Adipocyte (in vitro differentiated cells): ENCODE measurements at regions not wholly inside any gene's neighbourhood (a gene's known extent, or its start where the extent isn't known, plus 50 kb on each side); places are given as distances from the start of the nearest gene placed in this dataset.
A peak's percentile ranks its signal among the peaks of the same experiment; 100 is the strongest.

Experiments used
- DNase-seq: peaks from one replicate; pipeline ENCODE4 v3.0.0-alpha.2; 2015; ENCODE audit warnings: low read depth
- H3K27me3 ChIP-seq: replicated peaks from 2 replicates; pipeline ENCODE4 v1.7.0; 2013; ENCODE audit warnings: mild to moderate bottlenecking, low read length, moderate library complexity; ENCODE audit not compliant: control insufficient read depth, insufficient read depth
- H3K36me3 ChIP-seq: 2 replicates; pipeline ENCODE4 v1.7.0; 2013; ENCODE audit warnings: low read length, mild to moderate bottlenecking, moderate library complexity; ENCODE audit not compliant: control insufficient read depth, insufficient read depth, severe bottlenecking
- H3K4me1 ChIP-seq: 2 replicates; pipeline ENCODE4 v1.7.0; 2013; ENCODE audit warnings: mild to moderate bottlenecking, low read length, moderate library complexity; ENCODE audit not compliant: control insufficient read depth, insufficient read depth
- H3K4me3 ChIP-seq: 2 replicates; pipeline ENCODE4 v1.7.0; 2013; ENCODE audit warnings: mild to moderate bottlenecking, low read length, moderate library complexity
- H3K9ac ChIP-seq: 2 replicates; pipeline ENCODE4 v1.7.0; 2013; ENCODE audit warnings: mild to moderate bottlenecking, low read length, moderate library complexity
- H3K9me3 ChIP-seq: 2 replicates; pipeline ENCODE4 v1.7.0; 2013; ENCODE audit warnings: mild to moderate bottlenecking, low read length, moderate library complexity; ENCODE audit not compliant: control insufficient read depth

DNA sequence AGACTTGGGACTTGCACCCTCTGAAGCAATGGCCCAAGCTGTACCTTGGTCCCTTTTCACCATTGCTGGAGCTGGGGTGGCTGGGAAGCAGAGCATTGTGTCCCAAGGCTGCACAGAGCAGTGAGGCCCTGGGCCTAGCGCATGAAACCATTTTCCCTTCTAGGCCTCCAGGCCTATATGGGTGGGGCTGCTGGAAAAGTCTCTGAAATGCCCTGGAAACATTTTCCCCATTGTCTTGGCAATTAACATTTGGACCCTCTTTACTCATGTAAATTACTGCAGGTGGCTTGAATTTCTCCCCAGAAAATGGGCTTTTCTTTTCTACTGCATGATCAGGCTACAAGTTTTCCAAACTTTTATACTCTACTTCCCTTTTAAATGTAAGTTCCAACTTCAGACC lies 510.5 kb downstream of the SLITRK6 start:
- no peaks in the 10 kb centered on the region for H3K9me3 ChIP-seq
- no peaks in the 10 kb centered on the region for H3K36me3 ChIP-seq
- DNase-seq, result no peak
- H3K27me3 ChIP-seq, result no peaks in the 10 kb centered on the region
- no peak overlapping the region for H3K4me3 ChIP-seq
- no peaks in the 10 kb centered on the region for H3K4me1 ChIP-seq
- no peak overlapping the region for H3K9ac ChIP-seq

DNA sequence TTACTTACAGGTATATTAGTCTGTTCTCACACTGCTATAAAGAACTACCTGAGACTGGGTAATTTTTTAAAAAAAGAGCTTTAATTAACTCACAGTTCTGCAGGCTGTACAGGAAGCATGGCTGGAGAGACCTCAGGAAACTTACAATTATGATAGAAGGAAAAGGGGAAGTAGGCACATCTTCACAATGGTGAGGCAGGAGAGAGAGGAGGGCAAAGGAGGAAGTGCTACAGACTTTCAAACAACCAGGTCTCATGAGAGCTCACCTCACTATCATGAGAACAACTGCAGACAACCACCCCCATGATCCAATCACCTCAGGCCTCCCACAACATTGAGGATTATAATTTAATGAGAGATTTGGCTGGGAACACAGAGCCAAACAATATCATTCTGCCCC lies 511.7 kb downstream of the SLITRK6 start:
- no peak overlapping the region for H3K4me3 ChIP-seq
- no peaks in the 10 kb centered on the region for H3K4me1 ChIP-seq
- H3K27me3 ChIP-seq, result no peaks in the 10 kb centered on the region
- H3K9ac ChIP-seq, result no peak overlapping the region
- H3K9me3 ChIP-seq, result no peaks in the 10 kb centered on the region
- H3K36me3 ChIP-seq, result no peaks in the 10 kb centered on the region
- no peak for DNase-seq

DNA sequence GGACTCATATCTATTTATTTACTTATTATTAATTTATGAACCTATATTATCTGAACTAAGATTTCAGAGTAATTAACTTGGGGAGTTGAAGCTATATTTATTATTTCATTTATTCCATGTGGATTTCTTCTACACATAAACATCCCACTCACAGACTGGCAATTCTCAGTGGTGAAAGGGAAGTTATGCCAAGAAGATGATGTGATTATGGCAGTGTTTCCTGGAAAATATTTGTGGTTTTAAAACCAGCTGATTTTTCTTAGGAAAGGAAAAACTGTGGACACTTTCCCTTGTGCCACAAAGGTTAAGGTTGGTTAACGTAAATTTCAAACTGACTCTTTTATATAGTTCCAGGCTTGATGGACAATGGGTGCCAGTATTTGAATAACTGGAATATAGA lies 513.1 kb downstream of the SLITRK6 start:
- no peaks in the 10 kb centered on the region for H3K4me1 ChIP-seq
- H3K4me3 ChIP-seq, result no peak overlapping the region
- H3K36me3 ChIP-seq, result no peaks in the 10 kb centered on the region
- H3K9me3 ChIP-seq, result no peaks in the 10 kb centered on the region
- no peaks in the 10 kb centered on the region for H3K27me3 ChIP-seq
- H3K9ac ChIP-seq, result no peak overlapping the region
- DNase-seq, result no peak

DNA sequence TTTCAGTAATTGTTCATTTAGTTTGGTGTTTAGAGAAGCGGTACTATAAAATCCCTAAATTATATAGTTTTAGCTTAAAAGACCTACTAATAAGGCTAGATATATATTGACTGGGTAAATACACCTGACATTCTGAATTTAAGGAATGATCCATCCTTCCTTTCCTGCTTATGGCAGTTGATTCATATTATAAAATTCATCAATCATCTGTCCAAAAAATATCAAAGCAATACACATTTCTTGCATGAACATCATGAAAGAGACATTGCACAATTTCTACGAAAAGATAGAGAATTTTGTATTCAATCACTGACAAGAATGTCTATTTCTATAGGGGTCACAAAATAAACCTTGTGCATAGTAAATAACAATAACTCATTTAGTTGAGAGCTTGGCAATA lies 514.9 kb downstream of the SLITRK6 start:
- H3K4me3 ChIP-seq, result no peak overlapping the region
- no peaks in the 10 kb centered on the region for H3K27me3 ChIP-seq
- H3K4me1 ChIP-seq, result no peaks in the 10 kb centered on the region
- H3K36me3 ChIP-seq, result no peaks in the 10 kb centered on the region
- no peaks in the 10 kb centered on the region for H3K9me3 ChIP-seq
- no peak for DNase-seq
- H3K9ac ChIP-seq, result no peak overlapping the region

DNA sequence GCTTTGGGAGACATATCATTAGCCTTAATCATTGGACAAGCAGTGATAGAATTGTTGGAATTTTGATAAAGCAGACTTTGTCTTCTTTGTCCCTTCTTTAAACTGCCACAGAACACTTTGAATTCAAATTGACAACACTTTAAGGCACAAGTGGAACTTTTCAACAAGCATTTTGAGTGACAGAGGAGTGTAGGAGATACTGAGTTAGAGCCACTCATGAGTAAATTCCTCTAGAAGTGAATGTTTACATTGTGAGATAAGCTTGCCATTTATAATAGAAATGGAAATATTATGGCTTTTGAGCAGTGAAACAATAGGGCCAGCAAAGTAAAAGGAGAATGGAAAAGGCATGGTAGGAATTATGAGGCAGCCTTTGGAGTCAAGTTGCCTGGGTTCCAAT lies 515.8 kb downstream of the SLITRK6 start:
- no peak for DNase-seq
- no peaks in the 10 kb centered on the region for H3K36me3 ChIP-seq
- no peaks in the 10 kb centered on the region for H3K9me3 ChIP-seq
- H3K27me3 ChIP-seq, result no peaks in the 10 kb centered on the region
- no peak overlapping the region for H3K4me3 ChIP-seq
- H3K4me1 ChIP-seq, result no peaks in the 10 kb centered on the region
- H3K9ac ChIP-seq, result no peak overlapping the region

DNA sequence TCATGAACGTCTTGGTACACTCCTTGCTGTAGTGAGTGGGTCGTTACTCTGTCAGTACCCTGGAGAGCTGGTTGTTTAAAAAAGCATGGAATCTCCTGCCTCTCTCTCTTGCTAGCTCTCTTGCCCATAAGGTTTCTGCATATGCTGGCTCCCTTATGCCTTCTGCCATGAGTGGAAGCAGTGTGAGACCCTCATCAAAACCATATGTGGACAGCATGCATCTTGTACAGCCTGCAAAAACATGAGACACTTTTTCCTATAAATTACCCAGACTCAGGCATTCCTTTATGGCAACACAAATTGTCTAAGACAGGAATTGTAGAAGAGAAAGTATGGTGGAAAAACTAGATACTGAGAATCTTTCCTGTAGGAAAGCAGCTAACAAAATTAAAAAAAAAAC lies 516.3 kb downstream of the SLITRK6 start:
- Histone ChIP-seq H3K4me3 (no peak overlapping the region), H3K36me3 (no peaks in the 10 kb centered on the region), H3K9me3 (no peaks in the 10 kb centered on the region), H3K27me3 (no peaks in the 10 kb centered on the region), H3K9ac (no peak overlapping the region), H3K4me1 (no peaks in the 10 kb centered on the region)
- DNase-seq, result no peak

DNA sequence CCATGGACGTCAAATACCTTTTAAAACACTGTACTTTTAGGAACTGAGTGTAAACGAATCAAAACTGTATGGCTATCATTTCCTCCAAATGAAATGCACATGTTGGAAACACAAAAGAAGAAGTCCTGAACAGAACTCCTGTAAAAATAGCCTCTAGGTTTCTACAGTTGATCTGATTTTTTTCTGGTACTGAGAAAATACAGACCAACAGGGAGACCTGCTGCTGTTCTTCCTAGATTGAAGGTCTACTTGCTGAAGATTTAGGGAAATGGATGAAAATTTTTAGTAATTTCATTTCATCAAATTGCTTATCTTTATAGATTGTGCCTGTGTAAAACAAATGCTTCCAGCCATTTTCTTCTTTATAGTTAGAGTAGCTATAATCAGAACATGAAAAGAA lies 520.4 kb downstream of the SLITRK6 start:
- Histone ChIP-seq H3K36me3 (no peaks in the 10 kb centered on the region), H3K4me1 (no peaks in the 10 kb centered on the region), H3K27me3 (no peaks in the 10 kb centered on the region), H3K9ac (no peak overlapping the region), H3K4me3 (no peak overlapping the region), H3K9me3 (no peaks in the 10 kb centered on the region)
- peak; percentile 20 for DNase-seq

DNA sequence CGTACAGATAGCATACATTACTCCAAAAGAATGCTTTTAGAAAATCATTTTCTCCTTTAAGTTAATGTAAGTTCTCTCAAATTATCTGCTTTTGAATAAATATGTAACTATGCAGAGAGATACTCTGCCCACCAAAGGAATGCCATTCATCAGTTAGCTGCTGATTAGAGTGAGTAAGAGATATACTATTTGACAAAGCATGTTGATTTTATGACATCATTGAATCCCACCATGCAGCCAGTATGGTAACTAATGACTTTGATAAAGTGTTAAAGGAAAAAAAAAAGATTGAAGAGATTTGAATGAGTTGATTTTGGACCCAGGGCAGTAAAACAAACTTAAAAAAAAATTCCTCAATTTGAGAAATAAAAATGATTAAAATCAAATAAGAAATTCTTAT lies 521.5 kb downstream of the SLITRK6 start:
- Histone ChIP-seq H3K36me3 (no peaks in the 10 kb centered on the region), H3K9me3 (no peaks in the 10 kb centered on the region), H3K27me3 (no peaks in the 10 kb centered on the region), H3K9ac (no peak overlapping the region), H3K4me3 (no peak overlapping the region), H3K4me1 (no peaks in the 10 kb centered on the region)
- peak; percentile 14 for DNase-seq

DNA sequence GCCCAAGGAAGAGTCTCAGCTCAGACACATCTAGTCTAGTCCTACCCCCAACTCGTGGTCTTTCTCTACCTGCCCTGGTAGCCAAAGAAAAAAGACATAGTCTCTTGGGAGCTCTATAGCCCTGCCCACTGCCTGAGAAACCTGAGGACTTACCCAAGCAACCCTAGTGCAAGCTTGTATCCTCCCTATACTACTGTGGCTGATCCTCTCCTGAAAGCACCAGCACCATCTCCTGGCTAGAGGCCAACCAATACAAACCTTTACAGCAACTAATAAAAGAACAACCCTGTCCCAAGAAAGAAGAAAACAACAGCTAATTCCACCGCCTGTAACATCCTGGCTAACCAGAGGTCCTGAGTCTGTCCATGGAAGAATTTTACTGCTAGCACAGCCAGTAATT lies 532.4 kb downstream of the SLITRK6 start:
- Histone ChIP-seq H3K4me3 (no peak overlapping the region), H3K36me3 (no peaks in the 10 kb centered on the region), H3K9me3 (no peaks in the 10 kb centered on the region), H3K27me3 (no peaks in the 10 kb centered on the region), H3K4me1 (no peaks in the 10 kb centered on the region), H3K9ac (no peak overlapping the region)
- DNase-seq, result no peak

DNA sequence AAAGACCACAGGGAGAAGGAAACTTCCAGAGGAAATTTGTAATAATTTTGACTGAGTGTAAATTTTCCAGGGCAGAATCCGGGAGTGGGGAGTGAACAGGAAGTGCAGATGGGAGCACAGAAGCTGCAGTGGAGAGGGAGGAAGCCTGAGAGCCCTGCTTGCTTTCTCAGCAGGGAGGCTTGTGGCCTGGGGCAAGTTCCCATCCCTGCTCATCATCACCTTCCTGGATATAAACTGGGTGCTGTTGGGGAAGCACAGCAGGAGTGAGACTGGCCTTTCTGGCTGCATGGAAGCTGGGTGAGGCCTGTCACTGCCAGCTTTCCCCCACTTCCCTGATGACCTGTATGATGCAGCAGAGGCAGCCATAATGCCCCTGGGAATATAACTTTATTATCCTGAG lies 532.9 kb downstream of the SLITRK6 start:
- DNase-seq, result no peak
- Histone ChIP-seq H3K27me3 (no peaks in the 10 kb centered on the region), H3K4me1 (no peaks in the 10 kb centered on the region), H3K4me3 (no peak overlapping the region), H3K9me3 (no peaks in the 10 kb centered on the region), H3K9ac (no peak overlapping the region), H3K36me3 (no peaks in the 10 kb centered on the region)

DNA sequence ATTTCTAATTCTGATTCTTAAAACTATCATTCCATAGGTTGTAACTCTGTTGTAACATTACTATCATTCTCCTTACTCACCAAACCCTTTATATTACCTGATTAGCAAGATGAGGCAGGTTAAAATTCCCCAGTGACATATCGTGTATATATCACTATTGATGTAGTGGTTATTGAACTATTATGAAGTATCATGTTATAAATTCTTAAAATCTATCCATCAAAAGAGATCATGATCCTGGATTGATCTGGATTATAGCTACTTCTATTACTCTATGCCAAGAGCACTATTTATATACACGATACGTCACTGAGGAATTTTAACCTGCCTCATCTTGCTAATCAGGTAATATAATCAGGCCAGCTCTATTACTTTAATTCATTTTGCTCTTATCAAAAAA lies 533.9 kb downstream of the SLITRK6 start:
- Histone ChIP-seq H3K9me3 (no peaks in the 10 kb centered on the region), H3K4me3 (no peak overlapping the region), H3K27me3 (no peaks in the 10 kb centered on the region), H3K9ac (no peak overlapping the region), H3K36me3 (no peaks in the 10 kb centered on the region), H3K4me1 (no peaks in the 10 kb centered on the region)
- DNase-seq, result no peak

DNA sequence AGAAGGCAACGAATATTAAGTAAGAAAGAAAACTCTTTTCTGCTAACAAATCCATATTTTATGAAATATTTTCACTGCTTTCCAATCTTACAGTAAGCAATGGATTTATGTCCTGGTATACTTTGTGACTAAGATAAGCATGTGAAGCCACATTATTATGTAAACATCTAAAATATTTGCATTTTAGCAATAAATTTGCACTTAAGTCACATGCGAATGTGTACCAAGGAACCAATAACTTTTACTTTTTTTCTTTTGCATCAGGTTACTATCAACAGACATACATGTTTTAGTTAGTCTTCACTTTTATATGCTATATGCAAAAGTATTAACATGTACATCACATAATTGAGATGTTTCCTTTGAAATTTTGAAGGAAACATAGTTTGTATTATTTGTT lies 536.7 kb downstream of the SLITRK6 start:
- Histone ChIP-seq H3K9ac (no peak overlapping the region), H3K27me3 (no peaks in the 10 kb centered on the region), H3K9me3 (no peaks in the 10 kb centered on the region), H3K4me1 (no peaks in the 10 kb centered on the region), H3K36me3 (no peaks in the 10 kb centered on the region), H3K4me3 (no peak overlapping the region)
- no peak for DNase-seq
